ENCODE measurements at regions not wholly inside any gene's neighbourhood (a gene's known extent, or its start where the extent isn't known, plus 50 kb on each side); places are given as distances from the start of the nearest gene placed in this dataset.

GRCh38 chr3:132953683-132954082, 84.5 kb upstream of the TMEM108 start:
- no peak overlapping the region for H3K27ac ChIP-seq (ENCODE audit: poor library complexity, severe bottlenecking)
- H3K4me1 ChIP-seq (ENCODE audit: insufficient read depth, poor library complexity, severe bottlenecking), result no peaks in the 10 kb centered on the region
- TF ChIP-seq CTCF (IDR thresholded peaks at IDR 0.05; ENCODE audit: poor library complexity, severe bottlenecking), result no peak
- H3K4me3 ChIP-seq (ENCODE audit: severe bottlenecking), result no peak overlapping the region
- H3K27me3 ChIP-seq (ENCODE audit: insufficient read depth, poor library complexity, severe bottlenecking), result no peaks in the 10 kb centered on the region
- no peaks in the 10 kb centered on the region for H3K36me3 ChIP-seq (ENCODE audit: low read depth)
- no peaks in the 10 kb centered on the region for H3K9me3 ChIP-seq (ENCODE audit: severe bottlenecking)
- ATAC-seq (ENCODE audit: low read depth), result no peak
- DNase-seq (ENCODE audit: low spot score), result no peak

GRCh38 chr3:132927896-132928295, 110.3 kb upstream of the TMEM108 start:
- DNase-seq (ENCODE audit: low spot score), result no peak
- Histone ChIP-seq H3K9me3 (ENCODE audit: severe bottlenecking) (no peaks in the 10 kb centered on the region), H3K36me3 (ENCODE audit: low read depth) (no peaks in the 10 kb centered on the region), H3K27me3 (ENCODE audit: insufficient read depth, poor library complexity, severe bottlenecking) (no peaks in the 10 kb centered on the region), H3K27ac (ENCODE audit: poor library complexity, severe bottlenecking) (no peak overlapping the region), H3K4me1 (ENCODE audit: insufficient read depth, poor library complexity, severe bottlenecking) (no peaks in the 10 kb centered on the region), H3K4me3 (ENCODE audit: severe bottlenecking) (no peak overlapping the region)
- no peak for TF ChIP-seq CTCF (IDR thresholded peaks at IDR 0.05; ENCODE audit: poor library complexity, severe bottlenecking)
- ATAC-seq (ENCODE audit: low read depth), result no peak

- DNase-seq (ENCODE audit: low spot score) (no peak), ATAC-seq (ENCODE audit: low read depth) (no peak)
- TF ChIP-seq CTCF (IDR thresholded peaks at IDR 0.05; ENCODE audit: poor library complexity, severe bottlenecking), result no peak
- H3K4me3 ChIP-seq (ENCODE audit: severe bottlenecking), result no peak overlapping the region
- no peaks in the 10 kb centered on the region for H3K4me1 ChIP-seq (ENCODE audit: insufficient read depth, poor library complexity, severe bottlenecking)
- no peak overlapping the region for H3K27ac ChIP-seq (ENCODE audit: poor library complexity, severe bottlenecking)
- no peaks in the 10 kb centered on the region for H3K27me3 ChIP-seq (ENCODE audit: insufficient read depth, poor library complexity, severe bottlenecking)
- no peaks in the 10 kb centered on the region for H3K9me3 ChIP-seq (ENCODE audit: severe bottlenecking)
- no peaks in the 10 kb centered on the region for H3K36me3 ChIP-seq (ENCODE audit: low read depth)
Observed at GRCh38 chr3:132926098-132926497, 112.1 kb upstream of the TMEM108 start.

GRCh38 chr3:132925256-132925930, 112.8 kb upstream of the TMEM108 start:
- H3K9me3 ChIP-seq (ENCODE audit: severe bottlenecking), result no peaks in the 10 kb centered on the region
- no peak overlapping the region for H3K27ac ChIP-seq (ENCODE audit: poor library complexity, severe bottlenecking)
- TF ChIP-seq CTCF (IDR thresholded peaks at IDR 0.05; ENCODE audit: poor library complexity, severe bottlenecking), result no peak
- no peaks in the 10 kb centered on the region for H3K27me3 ChIP-seq (ENCODE audit: insufficient read depth, poor library complexity, severe bottlenecking)
- DNase-seq (ENCODE audit: low spot score) (no peak), ATAC-seq (ENCODE audit: low read depth) (no peak)
- H3K36me3 ChIP-seq (ENCODE audit: low read depth), result no peaks in the 10 kb centered on the region
- H3K4me3 ChIP-seq (ENCODE audit: severe bottlenecking), result no peak overlapping the region
- H3K4me1 ChIP-seq (ENCODE audit: insufficient read depth, poor library complexity, severe bottlenecking), result no peaks in the 10 kb centered on the region

GRCh38 chr3:132916096-132916495, 122.1 kb upstream of the TMEM108 start:
- Histone ChIP-seq H3K9me3 (ENCODE audit: severe bottlenecking) (no peaks in the 10 kb centered on the region), H3K4me1 (ENCODE audit: insufficient read depth, poor library complexity, severe bottlenecking) (no peaks in the 10 kb centered on the region), H3K27me3 (ENCODE audit: insufficient read depth, poor library complexity, severe bottlenecking) (no peaks in the 10 kb centered on the region), H3K4me3 (ENCODE audit: severe bottlenecking) (no peak overlapping the region), H3K27ac (ENCODE audit: poor library complexity, severe bottlenecking) (no peak overlapping the region), H3K36me3 (ENCODE audit: low read depth) (no peaks in the 10 kb centered on the region)
- DNase-seq (ENCODE audit: low spot score), result no peak
- ATAC-seq (ENCODE audit: low read depth), result no peak
- no peak for TF ChIP-seq CTCF (IDR thresholded peaks at IDR 0.05; ENCODE audit: poor library complexity, severe bottlenecking)

All from RWPE2 (cell line).